HG03565 (cell line): ENCODE measurements at regions not wholly inside any gene's neighbourhood (a gene's known extent, or its start where the extent isn't known, plus 50 kb on each side); places are given as distances from the start of the nearest gene placed in this dataset.

ENCODE experiments used
- ATAC-seq: cut with Tn5 transposase; IDR thresholded peaks from one replicate; pipeline ENCODE4 v1.9.1; 2021; ENCODE audit warnings: mild to moderate bottlenecking, moderate library complexity; ENCODE audit not compliant: unreplicated experiment

GRCh38 chr4:138086611-138087041, 155.5 kb downstream of the SLC7A11 start:
- no peak for ATAC-seq

- ATAC-seq = no peak
Measured at GRCh38 chr4:138085736-138086305, 156.3 kb downstream of the SLC7A11 start.

DNA sequence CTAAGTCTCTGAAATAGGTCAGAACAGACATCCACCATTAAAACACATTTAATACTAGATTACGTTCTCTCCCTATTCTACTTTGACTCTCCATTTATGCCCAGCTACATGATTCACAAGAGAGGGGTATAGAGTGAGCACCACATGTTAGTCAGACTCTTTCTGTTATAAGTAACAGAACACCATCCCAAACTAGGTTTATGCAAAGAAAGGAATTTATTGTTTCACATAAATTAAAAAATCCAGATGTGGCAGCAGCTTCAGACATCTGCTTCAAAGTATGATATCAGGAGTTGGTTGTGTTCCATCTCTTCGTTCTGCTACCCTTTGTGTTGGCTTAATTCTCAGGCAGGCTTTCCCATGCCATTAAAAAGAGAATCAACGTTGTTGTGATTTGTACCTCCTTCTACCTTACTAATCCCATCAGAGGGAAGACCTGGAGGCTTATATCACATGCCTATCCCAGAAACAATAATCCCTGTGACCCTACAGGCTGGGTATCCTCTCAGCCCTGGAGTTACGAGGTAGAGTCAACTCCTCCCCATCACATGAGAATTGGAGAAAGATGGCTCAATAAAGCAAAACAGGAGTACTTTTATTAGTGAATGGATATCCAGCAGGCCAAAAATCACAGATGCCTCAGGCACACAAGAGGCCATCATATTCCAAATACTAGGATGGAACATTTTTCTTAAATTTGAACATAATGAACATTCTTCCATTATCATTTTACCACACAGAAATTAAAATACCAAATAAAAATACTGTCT, 163.2 kb downstream of the SLC7A11 start:
- ATAC-seq = no peak

GRCh38 chr4:138078253-138078652, 163.9 kb downstream of the SLC7A11 start:
- ATAC-seq = no peak

- no peak for ATAC-seq
Measured at GRCh38 chr4:138076561-138076960, 165.6 kb downstream of the SLC7A11 start.

DNA sequence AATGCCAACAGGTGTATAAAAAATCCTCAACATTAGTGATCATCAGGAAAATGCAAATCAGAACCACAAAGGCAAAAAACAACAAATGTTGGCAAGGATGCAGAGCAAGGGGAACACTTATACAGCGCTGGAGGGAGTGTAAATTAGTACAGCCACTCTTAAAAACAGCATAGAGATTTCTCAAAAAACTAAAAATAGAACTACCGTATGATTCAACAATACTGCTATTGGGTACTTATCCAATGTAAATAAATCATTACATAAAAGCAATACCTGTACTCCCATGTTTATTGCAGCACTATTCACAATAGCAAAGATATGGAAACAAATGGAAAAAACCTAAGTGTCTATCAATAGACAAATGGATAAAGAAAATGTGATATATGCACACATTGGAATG, 171.3 kb downstream of the SLC7A11 start:
- no peak for ATAC-seq

DNA sequence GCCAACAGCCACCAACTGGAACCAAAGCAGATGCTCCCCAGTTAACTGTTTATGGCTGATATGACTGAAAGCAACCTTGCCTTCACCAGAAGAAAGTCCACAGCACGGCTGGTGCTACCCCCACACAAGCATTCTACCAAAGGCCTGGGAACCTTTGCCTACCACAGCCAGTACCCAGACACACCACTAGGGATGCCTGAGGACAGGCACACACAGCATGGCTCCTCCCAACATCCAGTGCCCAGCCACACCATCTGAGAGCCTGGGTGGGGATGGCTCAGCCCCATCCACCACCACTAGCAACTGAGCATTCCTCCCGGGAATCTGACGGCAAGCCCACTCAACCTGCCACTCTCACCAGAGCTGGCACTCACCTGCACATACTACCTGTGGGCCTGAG, 178.6 kb downstream of the SLC7A11 start:
- no peak for ATAC-seq

DNA sequence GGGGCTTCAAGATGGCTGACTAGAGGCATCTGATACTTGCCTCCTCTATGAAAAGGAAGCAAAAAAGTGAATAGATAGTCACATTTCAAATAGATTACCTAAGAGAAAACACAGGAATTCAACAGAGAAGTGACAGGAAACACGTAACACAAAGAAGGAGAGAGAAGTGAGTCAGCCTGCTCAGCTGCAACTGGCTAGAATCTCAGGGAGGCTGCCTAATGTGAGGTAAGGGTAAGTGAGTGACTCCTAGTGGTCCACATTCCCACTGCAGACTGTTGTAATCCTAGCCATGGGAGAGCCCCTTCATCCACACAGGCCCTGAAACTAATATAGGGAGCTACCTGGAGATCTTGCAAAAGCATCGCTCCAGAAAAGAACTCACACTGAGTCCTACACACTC, 179.2 kb downstream of the SLC7A11 start:
- ATAC-seq = no peak

- ATAC-seq = no peak
Measured at GRCh38 chr4:138056541-138056940, 185.6 kb downstream of the SLC7A11 start.

DNA sequence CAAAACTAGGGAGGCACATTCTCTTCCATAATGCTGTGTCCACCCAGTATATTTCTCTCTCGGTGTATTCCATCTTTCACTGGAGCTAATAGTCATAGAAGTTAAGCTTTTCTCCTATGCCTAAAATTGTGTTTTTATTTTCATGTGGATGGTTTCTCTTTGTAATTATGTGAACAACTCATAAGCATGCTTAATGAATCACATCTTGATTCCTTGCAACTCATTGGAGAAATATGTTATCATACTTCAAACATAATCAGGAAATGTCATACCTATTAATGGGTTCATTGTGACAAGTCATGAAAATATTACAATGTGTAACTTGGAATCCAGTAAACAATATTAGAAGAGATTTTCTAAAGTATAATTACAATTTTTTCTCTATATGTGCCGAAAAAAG, 186.3 kb downstream of the SLC7A11 start:
- ATAC-seq = no peak

DNA sequence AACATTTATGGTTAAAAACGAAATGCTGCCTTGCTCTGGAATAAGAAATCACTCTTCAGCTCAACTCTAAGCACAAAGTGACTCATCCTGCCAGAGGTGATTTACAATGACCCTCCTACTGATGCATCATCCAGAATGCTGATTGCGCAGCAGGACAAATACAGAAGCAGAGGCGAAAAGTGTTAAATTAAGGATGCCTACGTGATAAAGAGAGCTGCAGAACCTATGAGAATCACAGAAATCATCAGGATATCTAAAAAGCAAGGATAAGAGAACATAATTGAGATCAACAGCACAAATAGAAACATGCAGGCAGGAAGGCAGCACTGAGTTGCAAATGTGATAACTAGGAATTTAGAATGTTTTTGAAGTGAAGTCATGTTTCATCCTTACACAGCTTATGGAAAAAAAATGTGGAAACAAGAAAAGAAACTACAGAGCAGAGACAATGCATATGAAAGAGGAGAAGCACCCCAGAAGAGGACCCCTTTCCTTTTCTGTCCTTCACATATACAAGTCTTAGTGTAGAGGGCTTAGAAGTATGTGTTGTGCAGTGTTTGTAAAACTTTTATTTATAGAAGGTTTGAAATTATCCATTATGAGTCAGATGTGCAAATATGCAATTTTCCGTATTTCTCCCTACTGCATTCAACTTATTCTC, 188.4 kb downstream of the SLC7A11 start:
- no peak for ATAC-seq

DNA sequence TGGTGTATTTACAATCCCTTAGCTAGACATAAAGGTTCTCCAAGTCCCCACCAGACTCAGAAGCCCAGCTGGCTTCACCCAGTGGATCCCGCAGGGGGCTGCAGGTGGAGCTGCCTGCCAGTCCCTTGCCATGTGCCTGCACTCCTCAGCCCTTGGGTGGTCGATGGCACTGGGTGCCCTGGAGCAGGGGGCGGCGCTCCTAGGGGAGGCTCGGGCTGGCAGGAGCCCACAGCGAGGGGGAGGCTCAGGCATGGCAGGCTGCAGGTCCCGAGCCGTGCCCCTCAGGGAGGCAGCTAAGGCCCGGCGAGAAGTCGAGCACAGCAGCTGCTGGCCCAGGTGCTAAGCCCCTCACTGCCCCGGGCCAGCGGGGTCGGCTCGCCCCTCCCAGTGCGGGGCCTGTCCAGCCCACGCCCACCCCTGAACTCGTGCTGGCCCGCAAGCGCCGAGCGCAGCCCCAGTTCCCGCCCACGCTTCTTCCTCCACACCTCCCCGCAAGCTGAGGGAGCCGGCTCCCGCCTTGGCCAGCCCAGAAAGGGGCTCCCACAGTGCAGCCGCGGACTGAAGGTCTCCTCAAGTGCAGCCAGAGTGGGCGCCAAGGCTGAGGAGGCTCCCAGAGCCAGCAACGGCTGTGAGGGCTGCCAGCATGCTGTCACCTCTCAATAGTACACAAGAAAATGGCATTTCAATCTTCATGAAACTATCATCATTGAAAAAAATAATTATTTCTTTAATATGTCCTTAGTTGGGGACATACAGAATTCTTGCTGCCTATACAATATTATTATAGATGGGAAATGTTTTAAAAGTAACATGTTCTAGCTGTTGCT, 189.1 kb downstream of the SLC7A11 start:
- no peak for ATAC-seq

DNA sequence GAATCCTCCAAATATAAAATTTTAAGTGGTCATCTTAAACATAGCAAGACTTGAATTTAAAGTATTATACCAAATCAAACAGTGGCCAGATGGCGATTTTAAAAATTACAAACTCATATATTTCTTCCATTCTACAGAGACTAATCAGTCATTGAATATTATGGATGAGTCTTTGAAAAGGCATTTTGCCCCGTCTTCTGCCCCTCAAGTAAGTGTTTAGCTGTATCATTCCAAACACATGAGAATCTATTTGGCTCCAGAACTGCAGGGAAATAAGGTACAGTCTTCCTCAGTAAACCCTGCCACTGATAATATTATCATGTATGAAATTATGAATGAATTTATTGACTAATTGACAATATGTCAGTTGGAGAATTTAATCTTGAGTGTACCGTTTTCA, 191.0 kb downstream of the SLC7A11 start:
- no peak for ATAC-seq

DNA sequence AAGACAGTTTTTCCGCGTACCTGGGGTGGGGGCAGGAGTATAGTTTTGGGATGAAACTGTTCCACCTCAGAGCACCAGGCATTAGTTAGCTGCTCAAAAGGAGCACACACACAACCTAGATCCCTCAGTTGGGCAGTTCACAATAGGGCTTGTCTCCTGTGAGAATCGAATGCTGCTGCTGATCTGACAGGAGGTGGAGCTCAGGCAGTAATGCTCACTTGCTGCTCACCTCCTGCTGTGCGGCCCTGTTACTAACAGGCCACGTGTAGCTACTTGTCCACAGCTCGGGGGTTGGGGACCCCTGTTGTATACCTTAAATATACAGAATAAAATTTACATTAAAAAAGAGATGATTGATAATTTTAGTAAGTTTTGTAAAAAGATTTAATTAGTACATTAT, 191.5 kb downstream of the SLC7A11 start:
- ATAC-seq = no peak

DNA sequence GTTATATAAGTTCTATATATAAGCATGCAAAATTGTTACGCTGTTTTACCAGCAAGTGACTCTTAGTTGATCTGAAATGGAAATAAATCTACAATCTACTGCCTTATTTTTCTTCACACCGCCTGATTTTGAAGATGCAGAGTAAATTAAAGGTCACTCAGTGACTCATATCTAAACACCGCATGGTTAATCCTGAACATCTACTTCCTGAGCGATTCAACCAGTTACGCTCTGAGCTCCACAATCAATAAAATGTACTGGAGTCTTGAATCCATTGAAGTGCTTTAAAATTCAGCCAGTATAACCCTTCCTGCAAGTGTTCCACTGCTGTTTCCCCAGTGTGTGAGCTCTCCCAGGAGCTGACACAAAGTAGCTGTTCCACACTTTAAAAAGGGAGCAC, 192.8 kb downstream of the SLC7A11 start:
- no peak for ATAC-seq

GRCh38 chr4:138047290-138047689, 194.9 kb downstream of the SLC7A11 start:
- ATAC-seq = no peak

- no peak for ATAC-seq
Measured at GRCh38 chr4:138045036-138045435, 197.1 kb downstream of the SLC7A11 start.

GRCh38 chr4:138039010-138039409, 203.1 kb downstream of the SLC7A11 start:
- ATAC-seq = no peak

- ATAC-seq = no peak
Measured at GRCh38 chr4:138037696-138038095, 204.5 kb downstream of the SLC7A11 start.

GRCh38 chr4:138035781-138036258, 206.3 kb downstream of the SLC7A11 start:
- ATAC-seq = peak; percentile 100

DNA sequence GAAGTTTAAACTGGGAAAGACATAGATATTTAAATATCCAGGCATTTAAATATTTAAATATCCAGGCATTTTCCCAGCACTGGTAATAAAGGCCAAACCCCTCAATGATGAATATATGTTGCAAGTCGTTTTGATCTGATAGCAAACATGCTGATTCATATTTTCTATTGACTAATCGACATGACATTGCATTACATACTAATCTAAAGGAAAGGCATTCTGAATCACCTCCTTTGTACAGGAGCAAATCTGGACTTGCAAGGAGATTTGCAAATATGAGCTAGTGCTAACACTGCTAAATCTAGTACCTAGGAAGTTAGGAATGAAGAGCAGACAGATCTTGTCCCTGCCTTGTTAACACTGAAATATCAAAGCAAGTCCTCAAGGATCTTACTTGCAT, 207.3 kb downstream of the SLC7A11 start:
- no peak for ATAC-seq
